A673 (cell line): ENCODE measurements at regions not wholly inside any gene's neighbourhood (a gene's known extent, or its start where the extent isn't known, plus 50 kb on each side); places are given as distances from the start of the nearest gene placed in this dataset.
"Not testable (repeated sequence)": the region's sequence is repeated elsewhere in the genome, so short reads cannot be mapped to it uniquely, and the experiment has no call there.

Source experiments
- BruUV-seq: library from RNA; stranded (reverse); fragments of 400-500 nt; replicated peaks from 2 replicates; lab custom pipeline; 2021; lab: Mats Ljungman, UMichigan
- CTCF ChIA-PET: fragments of 300-600 bp; sonication (Branson Sonifier 250); formaldehyde crosslinking; loops from one replicate; lab custom pipeline; 2022; ENCODE audit warnings: antibody characterized with exemption; lab: Charles Lee
- POLR2A ChIA-PET: fragments of 300-600 bp; sonication (Branson Sonifier 250); formaldehyde crosslinking; loops from one replicate; lab custom pipeline; 2022; ENCODE audit warnings: antibody characterized with exemption; ENCODE audit not compliant: low non-redundant PET; lab: Charles Lee
- DNase-seq: peaks from one replicate; pipeline ENCODE4 v3.0.0-alpha.2; 2015; ENCODE audit warnings: low spot score
- H3K27ac ChIP-seq: fragments of 200-600 bp; sonication (generic); 2 replicates; pipeline ENCODE4 v1.5.1; 2016; ENCODE audit warnings: mixed run types, low read depth, mild to moderate bottlenecking, mixed read lengths, antibody characterized with exemption, low read length; ENCODE audit not compliant: poor library complexity, severe bottlenecking
- H3K27me3 ChIP-seq: fragments of 200-600 bp; sonication (generic); replicated peaks from 2 replicates; pipeline ENCODE4 v1.6.1; 2017; ENCODE audit warnings: mixed run types, low read depth, mild to moderate bottlenecking, mixed read lengths, antibody characterized with exemption, low read length; ENCODE audit not compliant: insufficient read depth, poor library complexity
- H3K36me3 ChIP-seq: fragments of 200-600 bp; sonication (generic); 2 replicates; pipeline ENCODE4 v1.6.1; 2016; ENCODE audit warnings: mixed run types, mild to moderate bottlenecking, mixed read lengths, antibody characterized with exemption, low read length; ENCODE audit not compliant: insufficient read depth, poor library complexity, severe bottlenecking
- H3K4me1 ChIP-seq: fragments of 200-600 bp; sonication (generic); 2 replicates; pipeline ENCODE4 v1.6.1; 2017; ENCODE audit warnings: mixed run types, mild to moderate bottlenecking, mixed read lengths, antibody characterized with exemption, low read length; ENCODE audit not compliant: insufficient read depth, poor library complexity, severe bottlenecking
- H3K4me3 ChIP-seq: fragments of 200-600 bp; sonication (generic); 2 replicates; pipeline ENCODE4 v1.5.1; 2016; ENCODE audit warnings: low read depth, mixed run types, mild to moderate bottlenecking, mixed read lengths, low read length; ENCODE audit not compliant: poor library complexity, severe bottlenecking
- H3K9me3 ChIP-seq: fragments of 200-600 bp; sonication (generic); 2 replicates; pipeline ENCODE4 v1.6.1; 2016; ENCODE audit warnings: mixed run types, low read depth, mild to moderate bottlenecking, mixed read lengths, antibody characterized with exemption, low read length; ENCODE audit not compliant: poor library complexity, severe bottlenecking
- CTCF ChIP-seq: fragments of 300-800, 200-600 bp; sonication (generic); conservative IDR thresholded peaks from 2 replicates; pipeline ENCODE4 v1.5.1; 2017; ENCODE audit warnings: low read depth, mild to moderate bottlenecking, antibody characterized with exemption, low read length, moderate library complexity, mixed read lengths
- EZH2 ChIP-seq: fragments of 200-600 bp; sonication (generic); IDR thresholded peaks from 2 replicates; pipeline ENCODE4 v1.6.1; 2017; ENCODE audit warnings: borderline replicate concordance, low read depth, mild to moderate bottlenecking, mixed read lengths, antibody characterized with exemption, low read length; ENCODE audit not compliant: poor library complexity, severe bottlenecking
- intact Hi-C: fragments of 100-400 bp; cut with micrococcal nuclease; formaldehyde crosslinking; loops from one replicate; pipeline ENCODE4 v1.10.0; 2022; ENCODE audit not compliant: unreplicated experiment

DNA sequence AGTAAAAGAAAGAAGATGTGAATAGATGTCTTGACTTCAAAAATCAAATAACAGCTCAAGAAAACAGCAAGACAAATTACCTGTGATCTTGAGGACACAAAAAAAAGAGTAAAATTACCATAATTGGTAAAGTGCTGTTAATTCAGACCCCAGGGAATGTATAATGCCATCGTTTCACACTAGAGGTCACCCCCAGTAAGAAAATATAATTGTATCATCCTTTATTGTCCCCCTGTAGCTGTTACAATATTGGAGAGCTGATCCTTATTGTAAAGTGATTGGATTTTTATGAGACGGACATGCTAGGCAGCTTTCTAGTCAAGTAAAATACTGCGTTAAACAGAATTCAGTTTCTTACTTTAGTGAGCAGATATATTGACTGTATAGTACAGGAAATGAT lies 377.0 kb downstream of the TLE1 start:
- no peak for DNase-seq
- Histone ChIP-seq H3K9me3 (no peaks in the 10 kb centered on the region), H3K27ac (no peak overlapping the region), H3K36me3 (no peaks in the 10 kb centered on the region), H3K4me3 (no peak overlapping the region), H3K4me1 (no peaks in the 10 kb centered on the region), H3K27me3 (no peaks in the 10 kb centered on the region)
- TF ChIP-seq EZH2 (no peak), CTCF (no peak)
- POLR2A ChIA-PET = no interaction called here
- CTCF ChIA-PET = no interaction called here
- BruUV-seq = no TSS peak
- intact Hi-C loops = no loop called here

DNA sequence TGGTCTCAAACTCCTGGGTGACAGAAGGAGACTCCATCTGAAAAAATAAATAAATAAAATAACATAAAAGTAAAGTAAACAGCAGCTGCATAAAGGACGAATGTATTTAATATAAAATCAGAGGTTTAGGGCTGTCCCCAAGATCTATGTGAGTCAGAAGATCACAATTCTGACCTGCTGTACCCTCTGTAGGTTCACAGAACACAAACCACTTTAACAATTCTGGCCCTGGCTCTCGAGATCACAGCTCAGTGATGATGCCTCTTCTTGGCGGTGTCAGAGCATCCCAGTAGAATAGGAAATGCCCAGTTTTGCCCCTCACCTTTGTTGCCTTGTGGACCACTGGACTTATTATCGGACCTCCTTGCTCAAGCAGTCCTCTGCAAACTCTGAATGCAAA lies 380.9 kb downstream of the TLE1 start:
- H3K27ac ChIP-seq = no peak overlapping the region
- H3K36me3 ChIP-seq = no peaks in the 10 kb centered on the region
- intact Hi-C loops = no loop called here
- no peak overlapping the region for H3K4me3 ChIP-seq
- no peak for TF ChIP-seq CTCF
- no peak for TF ChIP-seq EZH2
- POLR2A ChIA-PET = no interaction called here
- CTCF ChIA-PET = no interaction called here
- no peak for DNase-seq
- no peaks in the 10 kb centered on the region for H3K4me1 ChIP-seq
- H3K9me3 ChIP-seq = no peaks in the 10 kb centered on the region
- BruUV-seq = no TSS peak
- H3K27me3 ChIP-seq = no peaks in the 10 kb centered on the region

DNA sequence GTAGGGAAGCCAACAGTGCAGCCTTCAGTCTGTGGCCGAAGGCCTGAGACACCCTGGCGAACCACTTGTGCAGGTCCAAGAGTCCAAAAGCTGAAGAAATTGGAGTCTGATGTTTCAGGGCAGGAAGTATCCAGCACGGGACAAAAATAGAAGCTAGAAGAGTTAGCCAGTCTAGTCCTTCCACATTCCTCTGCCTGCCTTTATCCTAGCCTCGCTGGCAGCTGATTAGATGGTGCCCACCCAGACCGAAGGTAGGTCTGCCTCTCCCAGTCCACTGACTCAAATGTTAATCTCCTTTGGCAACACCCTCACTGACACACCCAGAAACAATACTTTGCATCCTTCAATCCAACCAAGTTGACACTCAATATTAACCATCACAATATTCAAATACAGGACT lies 381.6 kb downstream of the TLE1 start:
- H3K36me3 ChIP-seq, H3K27me3 ChIP-seq, POLR2A ChIA-PET, BruUV-seq, DNase-seq, H3K27ac ChIP-seq, H3K4me1 ChIP-seq, H3K4me3 ChIP-seq, H3K9me3 ChIP-seq, CTCF ChIA-PET, intact Hi-C loops: not testable (repeated sequence)

DNA sequence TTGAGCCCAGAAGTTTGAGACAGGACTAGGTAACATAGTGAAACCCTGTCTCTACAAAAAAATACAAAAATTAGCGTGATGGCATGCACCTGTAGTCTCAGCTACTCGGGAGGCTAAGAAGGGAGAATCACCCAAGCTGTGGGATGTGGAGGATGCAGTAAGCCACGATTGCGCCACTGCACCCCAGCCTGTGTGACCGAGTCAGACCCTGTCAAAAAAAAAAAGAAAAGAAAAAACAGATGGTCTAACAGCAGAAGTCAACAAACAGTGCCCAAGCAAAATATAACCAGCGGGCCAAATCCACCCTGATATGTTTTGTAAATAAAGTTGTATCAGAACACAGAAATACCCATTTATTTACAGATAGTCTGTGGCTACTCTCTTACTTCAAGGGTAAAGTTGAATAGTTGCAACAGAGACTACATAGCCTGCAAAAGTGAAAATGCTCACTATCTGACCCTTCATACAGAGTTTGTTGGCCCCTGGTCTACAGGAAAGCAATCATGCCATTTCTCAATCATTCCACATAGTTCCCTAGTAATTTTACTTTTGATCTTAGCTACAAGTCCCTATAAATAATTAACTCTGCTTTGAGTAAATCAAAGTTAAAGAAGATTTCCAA lies 383.7 kb downstream of the TLE1 start:
- Histone ChIP-seq H3K27me3 (no peaks in the 10 kb centered on the region), H3K9me3 (peaks cover 4% of the 10 kb centered on the region), H3K4me1 (no peaks in the 10 kb centered on the region), H3K27ac (no peak overlapping the region), H3K4me3 (no peak overlapping the region), H3K36me3 (no peaks in the 10 kb centered on the region)
- no TSS peak for BruUV-seq
- intact Hi-C loops = no loop called here
- TF ChIP-seq EZH2 (no peak), CTCF (no peak)
- DNase-seq = no peak
- POLR2A ChIA-PET = no interaction called here
- CTCF ChIA-PET = no interaction called here
